Body of pancreas (tissue), 4 donors: ENCODE measurements at regions not wholly inside any gene's neighbourhood (a gene's known extent, or its start where the extent isn't known, plus 50 kb on each side); places are given as distances from the start of the nearest gene placed in this dataset.

Experiments
- POLR2A ChIP-seq, 3 donors: fragments of 450-650 bp; IDR thresholded peaks; one replicate each; pipeline ENCODE4 v1.6.1; 2016; ENCODE audit warnings: antibody characterized with exemption in 3 of 3, mild to moderate bottlenecking in 2 of 3
- TF ChIP-seq, protein P1 (sequence below), 7 experiments: fragments of 450-650 bp in 4 of 7; fragments of 200-600 bp in 3 of 7; sonication (generic) in 3 of 7; IDR thresholded peaks; one replicate each; pipeline ENCODE4 v1.5.1; 2016 to 2019; ENCODE audit warnings: antibody characterized with exemption in 7 of 7

DNA sequence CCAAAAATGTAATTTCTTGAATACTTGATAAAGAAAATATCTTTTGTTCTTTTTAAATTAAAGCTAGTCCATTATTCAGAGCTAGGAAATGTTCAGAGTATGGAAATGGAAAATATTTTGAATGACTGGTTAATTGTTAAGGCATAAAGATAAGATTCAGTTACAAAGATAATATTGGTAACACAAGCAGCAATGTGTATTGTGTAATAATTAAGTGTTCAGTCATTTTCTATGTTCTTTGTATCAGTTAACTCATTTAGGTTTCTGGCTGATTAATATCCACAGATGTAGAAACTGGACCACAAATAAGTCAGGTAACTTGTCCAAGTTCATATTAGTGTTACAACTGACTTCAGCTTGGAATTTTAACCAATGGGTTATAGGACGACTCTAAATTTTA is 442.2 kb upstream of the MANEA start:
- TF ChIP-seq POLR2A (IDR thresholded peaks at IDR 0.05), result no peak
- TF ChIP-seq, protein P1, sequence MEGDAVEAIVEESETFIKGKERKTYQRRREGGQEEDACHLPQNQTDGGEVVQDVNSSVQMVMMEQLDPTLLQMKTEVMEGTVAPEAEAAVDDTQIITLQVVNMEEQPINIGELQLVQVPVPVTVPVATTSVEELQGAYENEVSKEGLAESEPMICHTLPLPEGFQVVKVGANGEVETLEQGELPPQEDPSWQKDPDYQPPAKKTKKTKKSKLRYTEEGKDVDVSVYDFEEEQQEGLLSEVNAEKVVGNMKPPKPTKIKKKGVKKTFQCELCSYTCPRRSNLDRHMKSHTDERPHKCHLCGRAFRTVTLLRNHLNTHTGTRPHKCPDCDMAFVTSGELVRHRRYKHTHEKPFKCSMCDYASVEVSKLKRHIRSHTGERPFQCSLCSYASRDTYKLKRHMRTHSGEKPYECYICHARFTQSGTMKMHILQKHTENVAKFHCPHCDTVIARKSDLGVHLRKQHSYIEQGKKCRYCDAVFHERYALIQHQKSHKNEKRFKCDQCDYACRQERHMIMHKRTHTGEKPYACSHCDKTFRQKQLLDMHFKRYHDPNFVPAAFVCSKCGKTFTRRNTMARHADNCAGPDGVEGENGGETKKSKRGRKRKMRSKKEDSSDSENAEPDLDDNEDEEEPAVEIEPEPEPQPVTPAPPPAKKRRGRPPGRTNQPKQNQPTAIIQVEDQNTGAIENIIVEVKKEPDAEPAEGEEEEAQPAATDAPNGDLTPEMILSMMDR (IDR thresholded peaks at IDR 0.05), result no peak
